Tibial nerve (tissue), 4 donors: ENCODE measurements at regions not wholly inside any gene's neighbourhood (a gene's known extent, or its start where the extent isn't known, plus 50 kb on each side); places are given as distances from the start of the nearest gene placed in this dataset.

Source experiments
- CTCF ChIP-seq, 5 experiments: fragments of 200-600 bp in 3 of 5; fragments of 450-650 bp in 2 of 5; sonication (generic) in 3 of 5; IDR thresholded peaks; one replicate each; pipeline ENCODE4 v1.5.1; 2016 to 2019; ENCODE audit warnings: antibody characterized with exemption in 5 of 5, mild to moderate bottlenecking in 3 of 5, moderate library complexity in 2 of 5
- EP300 ChIP-seq, 2 donors: sonication (generic); formaldehyde crosslinking; IDR thresholded peaks; one replicate each; pipeline ENCODE4 v1.6.1; 2017; ENCODE audit warnings: antibody characterized with exemption in 2 of 2, mild to moderate bottlenecking in 1 of 2
- POLR2A ChIP-seq, 2 donors: fragments of 450-650 bp; IDR thresholded peaks; one replicate each; pipeline ENCODE4 v1.6.1; 2017; ENCODE audit warnings: antibody characterized with exemption in 2 of 2, mild to moderate bottlenecking in 2 of 2, moderate library complexity in 2 of 2

DNA sequence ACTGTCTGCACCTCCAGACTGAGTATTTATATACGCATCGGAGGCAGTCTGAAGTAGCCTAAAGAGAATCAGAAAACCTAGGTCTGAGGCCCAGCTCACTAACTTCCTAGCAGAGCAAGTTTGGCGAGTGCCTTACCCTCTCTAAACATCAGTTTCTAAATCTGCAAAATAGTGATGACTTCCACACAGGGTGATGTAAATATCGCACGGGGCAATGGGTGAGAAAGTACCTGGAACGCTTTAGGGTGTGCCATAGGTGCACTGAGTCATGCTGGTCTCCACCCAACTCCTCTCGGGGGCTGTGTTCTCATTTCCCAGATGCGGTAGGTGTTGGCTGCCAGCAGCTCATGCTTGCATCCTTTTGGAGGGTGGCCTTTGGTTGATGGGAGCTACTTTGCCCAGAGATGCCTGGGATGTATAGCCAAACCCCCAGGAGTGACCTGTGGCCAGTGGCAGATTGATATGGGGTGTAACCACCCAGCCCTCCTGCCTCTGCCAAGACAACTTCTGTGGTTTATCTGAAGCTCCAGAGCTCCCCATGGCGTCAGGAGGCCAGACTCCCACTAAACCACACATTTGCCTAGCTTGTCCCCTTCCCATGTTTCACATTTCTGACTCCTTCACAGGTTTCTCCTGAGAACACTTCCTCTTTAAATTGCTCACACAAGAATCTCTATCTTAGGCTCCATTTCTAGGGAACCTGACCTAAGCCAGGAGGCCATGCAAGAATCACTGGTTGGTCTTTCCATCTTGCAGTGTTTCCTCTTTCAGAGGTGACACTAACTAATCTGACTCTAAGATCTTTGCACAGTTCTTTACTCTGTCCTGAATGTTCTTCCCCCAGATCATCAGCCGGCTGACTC lies 62.0 kb upstream of the TUNAR start:
- TF ChIP-seq CTCF (IDR thresholded peaks at IDR 0.05) (no peak), POLR2A (IDR thresholded peaks at IDR 0.05) (no peak), EP300 (IDR thresholded peaks at IDR 0.05) (no peak)
